ENCODE measurements at regions not wholly inside any gene's neighbourhood (a gene's known extent, or its start where the extent isn't known, plus 50 kb on each side); places are given as distances from the start of the nearest gene placed in this dataset.

DNA sequence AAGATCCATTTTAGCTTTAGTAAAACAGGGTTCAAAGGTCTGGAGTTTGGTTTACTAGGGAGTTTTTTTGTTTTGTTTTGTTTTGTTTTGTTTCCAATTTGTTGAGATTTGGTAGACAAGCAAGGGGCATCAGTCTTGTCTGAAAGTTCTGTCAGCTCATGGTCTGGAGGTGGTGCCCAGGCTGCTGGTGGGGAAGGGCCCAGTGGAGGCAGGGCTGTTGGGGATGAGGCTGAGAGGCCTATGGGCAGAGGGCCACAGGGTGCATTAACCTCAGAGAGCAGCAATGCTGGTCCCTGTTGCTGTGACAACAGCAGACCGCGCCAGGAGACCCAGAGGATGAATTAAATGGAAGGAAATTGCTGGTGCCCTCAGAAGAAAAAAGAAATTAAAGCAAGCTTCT is 174.5 kb downstream of the FGF1 start:
- no peak for DNase-seq (ENCODE audit: low read depth, low spot score)
- H3K27ac ChIP-seq = no peak overlapping the region

GRCh38 chr5:142509026-142509425 is 176.9 kb downstream of the FGF1 start:
- no peak for DNase-seq (ENCODE audit: low read depth, low spot score)
- H3K27ac ChIP-seq = no peak overlapping the region

DNA sequence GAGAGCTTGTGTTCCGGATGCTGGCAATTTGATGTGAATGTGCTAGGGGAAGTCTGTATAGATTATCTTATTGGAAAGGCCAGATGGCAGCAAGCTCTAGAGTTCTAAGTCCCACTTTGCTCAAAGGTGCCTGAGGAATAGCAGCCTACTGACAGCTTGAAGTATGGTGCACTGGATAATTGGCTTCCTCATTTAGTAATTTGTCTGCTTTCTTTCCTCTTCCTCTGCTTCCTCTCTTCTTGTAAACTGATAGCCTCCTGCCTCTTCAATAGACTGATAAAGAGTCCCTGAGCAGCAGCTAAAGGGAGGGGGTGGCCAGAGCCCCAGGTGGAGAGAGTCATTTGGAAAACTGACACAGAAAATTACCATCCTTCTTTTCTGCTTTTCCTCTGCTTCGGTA is 177.3 kb downstream of the FGF1 start:
- no peak overlapping the region for H3K27ac ChIP-seq
- no peak for DNase-seq (ENCODE audit: low read depth, low spot score)

DNA sequence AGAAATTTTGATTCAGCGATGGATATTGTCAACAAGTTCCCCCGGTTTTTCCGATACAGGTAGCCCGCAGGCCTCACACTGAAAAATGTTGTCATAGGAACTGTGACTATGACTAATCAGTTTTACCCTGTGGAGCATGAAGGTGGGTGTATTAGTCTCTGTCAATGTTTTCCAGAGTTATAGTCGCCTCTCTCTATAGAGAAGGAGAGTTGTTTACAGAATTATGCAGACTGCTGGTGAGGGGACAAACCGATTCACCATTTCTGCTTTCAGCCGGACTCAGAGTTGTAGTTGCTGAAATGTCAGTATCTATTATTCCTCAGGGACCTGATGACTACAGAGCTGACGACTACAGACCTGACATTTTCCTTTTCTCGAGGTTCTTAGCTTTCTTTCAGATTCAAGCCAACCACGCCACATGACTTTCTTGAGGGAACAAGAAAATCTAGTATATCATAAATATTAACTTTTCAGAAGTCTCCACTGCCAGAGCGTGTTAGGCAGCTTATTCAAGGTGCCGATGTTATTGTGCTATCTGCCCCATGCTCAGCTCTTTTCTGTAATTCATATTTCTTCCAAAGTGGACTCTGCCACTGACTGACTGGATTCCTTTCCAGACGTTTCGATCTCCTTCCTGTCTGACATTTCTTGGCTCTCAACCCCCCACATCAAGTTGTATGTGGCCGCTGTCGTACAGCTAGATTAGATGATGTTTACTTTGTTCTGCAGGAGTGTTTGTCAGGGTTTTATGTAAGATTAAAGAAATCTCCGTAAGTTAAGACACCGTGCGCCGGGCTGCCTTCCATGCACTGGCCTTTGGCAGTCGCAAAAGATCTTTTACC is 178.1 kb downstream of the FGF1 start:
- H3K27ac ChIP-seq = peak overlapping the region; percentile 4
- DNase-seq (ENCODE audit: low read depth, low spot score) = no peak

GRCh38 chr5:142506756-142507155 is 179.1 kb downstream of the FGF1 start:
- no peak for DNase-seq (ENCODE audit: low read depth, low spot score)
- H3K27ac ChIP-seq = no peak overlapping the region

GRCh38 chr5:142506046-142506445 is 179.8 kb downstream of the FGF1 start:
- no peak overlapping the region for H3K27ac ChIP-seq
- DNase-seq (ENCODE audit: low read depth, low spot score) = no peak

GRCh38 chr5:142501890-142502289 is 177.1 kb upstream of the SPRY4 start:
- no peak for DNase-seq (ENCODE audit: low read depth, low spot score)
- no peak overlapping the region for H3K27ac ChIP-seq

- no peak overlapping the region for H3K27ac ChIP-seq
- no peak for DNase-seq (ENCODE audit: low read depth, low spot score)
Observed at GRCh38 chr5:142500227-142500905, 175.5 kb upstream of the SPRY4 start.

GRCh38 chr5:142499591-142500226 is 174.9 kb upstream of the SPRY4 start:
- DNase-seq (ENCODE audit: low read depth, low spot score) = no peak
- H3K27ac ChIP-seq = no peak overlapping the region

- DNase-seq (ENCODE audit: low read depth, low spot score) = no peak
- H3K27ac ChIP-seq = no peak overlapping the region
Observed at GRCh38 chr5:142498298-142498697, 173.5 kb upstream of the SPRY4 start.

GRCh38 chr5:142495531-142495930 is 170.7 kb upstream of the SPRY4 start:
- H3K27ac ChIP-seq = no peak overlapping the region
- no peak for DNase-seq (ENCODE audit: low read depth, low spot score)

- no peak overlapping the region for H3K27ac ChIP-seq
- DNase-seq (ENCODE audit: low read depth, low spot score) = no peak
Observed at GRCh38 chr5:142493875-142494518, 169.2 kb upstream of the SPRY4 start.

GRCh38 chr5:142492781-142493281 is 168.0 kb upstream of the SPRY4 start:
- DNase-seq (ENCODE audit: low read depth, low spot score) = no peak
- H3K27ac ChIP-seq = no peak overlapping the region

- no peak overlapping the region for H3K27ac ChIP-seq
- DNase-seq (ENCODE audit: low read depth, low spot score) = no peak
Observed at GRCh38 chr5:142491679-142492078, 166.9 kb upstream of the SPRY4 start.

DNA sequence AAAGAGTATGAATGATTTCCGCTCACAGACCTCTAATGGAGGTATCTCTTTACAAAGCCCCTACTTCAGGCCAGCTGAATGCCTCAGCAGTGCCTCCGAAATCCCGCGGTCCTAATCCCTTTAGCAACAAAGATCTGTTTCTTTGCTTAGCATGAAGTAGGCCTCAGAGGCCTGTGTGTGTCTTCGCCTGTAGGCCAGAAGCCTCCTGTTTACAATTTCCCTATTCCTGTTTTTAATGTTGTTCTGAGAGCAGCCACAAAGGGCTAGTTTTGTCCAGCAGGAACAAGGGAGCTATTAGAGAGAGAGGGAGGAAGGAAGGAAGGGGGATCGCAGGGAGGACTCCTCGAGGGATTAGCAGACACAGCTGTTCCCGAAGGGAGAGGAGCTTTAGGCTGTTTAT is 166.4 kb upstream of the SPRY4 start:
- H3K27ac ChIP-seq = no peak overlapping the region
- DNase-seq (ENCODE audit: low read depth, low spot score) = no peak

- peak; percentile 31 for DNase-seq (ENCODE audit: low read depth, low spot score)
- H3K27ac ChIP-seq = no peak overlapping the region
Observed at GRCh38 chr5:142486581-142486980, 161.8 kb upstream of the SPRY4 start.

DNA sequence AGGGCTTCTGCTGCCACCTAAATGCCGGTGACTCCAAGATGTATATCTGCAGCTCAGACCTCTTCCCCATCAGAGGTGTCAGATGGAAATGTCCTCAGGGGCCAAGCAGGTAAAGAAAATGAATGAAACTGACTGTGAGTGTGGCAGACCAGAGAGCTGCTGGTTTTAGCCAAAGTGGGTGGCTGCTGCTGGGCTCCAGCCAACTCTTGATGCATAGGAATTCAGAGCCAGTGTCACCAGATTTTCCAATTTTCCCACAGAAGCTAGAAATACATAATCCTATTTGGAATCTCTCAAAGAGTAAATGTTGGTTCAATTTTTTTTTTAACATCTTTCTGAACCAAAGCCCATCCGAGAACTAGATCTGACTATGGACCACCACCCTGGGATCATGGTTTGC is 161.2 kb upstream of the SPRY4 start:
- no peak for DNase-seq (ENCODE audit: low read depth, low spot score)
- H3K27ac ChIP-seq = no peak overlapping the region

DNA sequence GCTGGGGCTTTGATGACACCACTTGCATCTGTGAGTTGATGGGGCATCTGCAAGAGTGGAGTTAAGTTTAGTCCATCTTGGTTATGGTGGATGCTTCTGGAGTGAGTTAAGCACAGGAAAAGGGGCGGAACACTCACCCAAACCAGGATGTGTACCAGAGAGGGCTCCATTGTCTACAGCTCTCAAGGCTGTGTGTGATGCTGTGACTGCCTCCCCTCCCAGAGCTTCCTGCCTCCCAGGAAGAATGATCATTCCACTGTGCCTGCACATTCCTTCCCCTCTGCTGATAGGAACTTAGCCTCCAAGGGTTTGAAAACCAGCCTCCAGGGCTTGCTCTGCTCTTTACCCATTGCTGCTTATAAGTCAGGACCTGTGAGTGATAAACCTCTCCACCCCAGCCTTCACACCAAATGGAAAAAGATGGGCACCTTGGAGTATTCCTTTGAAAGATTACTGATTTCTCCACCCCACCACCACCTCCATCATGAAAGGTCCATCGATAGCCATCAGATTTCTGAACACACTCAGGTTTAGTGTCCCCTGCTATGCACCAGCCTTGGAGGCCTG is 160.1 kb upstream of the SPRY4 start:
- no peak overlapping the region for H3K27ac ChIP-seq
- no peak for DNase-seq (ENCODE audit: low read depth, low spot score)

DNA sequence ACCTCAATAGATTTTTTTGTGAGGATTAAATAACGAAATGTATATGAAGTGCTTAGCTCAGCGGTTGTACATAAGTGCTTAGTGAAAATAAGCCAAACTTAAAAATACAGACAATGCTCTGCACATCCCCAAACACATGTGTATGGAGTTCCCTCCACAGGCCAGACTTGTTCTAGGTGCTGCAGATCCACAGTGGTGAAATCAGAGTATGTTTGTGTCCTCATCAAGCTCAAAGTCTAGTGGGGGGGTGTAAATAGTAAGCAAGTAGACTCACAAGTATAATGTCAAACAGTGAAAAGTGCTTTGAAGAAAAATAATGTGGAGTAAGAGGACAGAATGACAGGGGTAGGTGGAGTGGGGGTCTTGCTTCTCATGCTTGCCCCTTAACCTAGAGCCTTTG is 157.4 kb upstream of the SPRY4 start:
- H3K27ac ChIP-seq = no peak overlapping the region
- DNase-seq (ENCODE audit: low read depth, low spot score) = no peak

GRCh38 chr5:142481410-142481809 is 156.6 kb upstream of the SPRY4 start:
- H3K27ac ChIP-seq = no peak overlapping the region
- DNase-seq (ENCODE audit: low read depth, low spot score) = no peak

Measured in epithelial cell of prostate (primary cell).